NCI-H2196 treated with DMSO at 0.1 percent for 48 hours (cell line): ENCODE measurements at regions not wholly inside any gene's neighbourhood (a gene's known extent, or its start where the extent isn't known, plus 50 kb on each side); places are given as distances from the start of the nearest gene placed in this dataset.

Experiments used
- DNase-seq: peaks from one replicate; lab custom pipeline; 2025; ENCODE audit not compliant: unreplicated experiment; lab: John Stamatoyannopoulos, UW

DNA sequence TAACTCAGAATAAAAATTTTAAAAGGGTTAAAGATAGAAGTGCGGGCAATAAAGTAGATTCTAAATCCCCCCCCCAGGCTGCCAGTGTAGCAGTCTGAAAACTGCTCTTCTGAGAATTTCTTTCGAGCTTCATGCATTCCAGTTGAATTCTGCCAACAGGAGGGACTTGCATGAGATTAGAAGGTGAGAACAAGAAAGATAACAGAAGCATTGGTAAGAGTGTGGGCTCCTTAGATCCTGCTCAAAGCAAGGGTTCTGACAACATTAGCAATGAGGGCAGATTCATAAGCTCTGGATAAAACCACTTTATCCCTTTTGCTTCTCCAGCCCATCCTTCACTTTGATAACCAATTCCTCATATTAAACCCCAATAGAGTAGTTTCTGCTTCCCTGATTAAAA lies 235.9 kb upstream of the CDH6 start:
- DNase-seq, result no peak

DNA sequence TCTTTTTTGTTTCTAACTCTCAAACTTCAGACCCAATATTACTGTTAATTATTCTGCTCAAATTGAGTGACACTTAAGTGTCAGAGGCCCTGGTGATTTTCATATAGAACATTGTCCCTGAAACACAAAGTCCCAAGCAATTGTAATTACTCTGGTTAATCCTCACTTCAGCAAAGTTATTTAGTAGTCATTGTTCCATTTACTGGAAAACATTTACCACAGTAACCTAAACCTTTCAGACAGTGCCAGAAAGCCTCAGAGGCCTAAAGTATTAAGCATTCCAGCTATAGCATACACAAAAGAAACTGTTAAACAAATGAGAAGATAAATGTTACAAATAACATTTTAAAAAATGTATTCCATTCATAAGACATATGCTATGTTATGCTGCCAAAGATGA lies 237.2 kb upstream of the CDH6 start:
- no peak for DNase-seq

DNA sequence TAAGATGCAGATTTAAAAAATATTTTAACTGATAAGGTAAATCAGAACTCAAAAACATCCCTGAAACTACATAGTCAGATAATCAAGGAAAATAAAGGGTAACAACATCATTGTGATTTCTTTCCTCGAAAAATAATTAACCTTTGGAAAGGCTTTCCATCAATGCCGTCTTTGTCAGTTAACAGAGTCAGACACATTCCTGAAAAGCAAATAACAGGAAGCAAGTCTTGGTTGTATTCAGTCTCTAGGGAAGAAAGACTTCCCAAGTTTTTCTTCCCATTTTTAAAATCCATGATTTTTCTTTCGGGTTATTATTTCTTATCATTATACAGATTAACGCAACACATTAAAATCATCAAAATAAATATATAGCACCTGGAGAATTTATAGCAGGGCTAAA lies 256.4 kb upstream of the CDH6 start:
- no peak for DNase-seq

DNA sequence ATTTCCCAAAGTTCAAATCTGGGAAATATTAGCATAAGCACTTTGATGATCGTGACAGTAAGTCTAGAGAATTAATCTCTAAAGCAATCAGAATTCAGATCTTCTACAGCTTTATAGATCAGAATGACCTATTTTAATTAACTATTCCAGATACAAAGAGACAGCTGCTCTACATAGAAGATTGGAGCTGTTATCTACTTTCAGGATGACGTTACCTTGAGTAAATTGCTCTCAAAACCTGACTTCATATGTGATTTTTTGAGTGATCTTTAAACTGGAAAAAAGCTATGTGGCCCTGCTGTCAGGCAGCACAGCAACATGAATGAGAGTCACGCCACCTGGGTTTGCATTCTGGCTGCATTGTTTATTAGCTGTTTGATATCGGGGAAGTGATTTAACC lies 259.9 kb upstream of the CDH6 start:
- DNase-seq, result no peak

DNA sequence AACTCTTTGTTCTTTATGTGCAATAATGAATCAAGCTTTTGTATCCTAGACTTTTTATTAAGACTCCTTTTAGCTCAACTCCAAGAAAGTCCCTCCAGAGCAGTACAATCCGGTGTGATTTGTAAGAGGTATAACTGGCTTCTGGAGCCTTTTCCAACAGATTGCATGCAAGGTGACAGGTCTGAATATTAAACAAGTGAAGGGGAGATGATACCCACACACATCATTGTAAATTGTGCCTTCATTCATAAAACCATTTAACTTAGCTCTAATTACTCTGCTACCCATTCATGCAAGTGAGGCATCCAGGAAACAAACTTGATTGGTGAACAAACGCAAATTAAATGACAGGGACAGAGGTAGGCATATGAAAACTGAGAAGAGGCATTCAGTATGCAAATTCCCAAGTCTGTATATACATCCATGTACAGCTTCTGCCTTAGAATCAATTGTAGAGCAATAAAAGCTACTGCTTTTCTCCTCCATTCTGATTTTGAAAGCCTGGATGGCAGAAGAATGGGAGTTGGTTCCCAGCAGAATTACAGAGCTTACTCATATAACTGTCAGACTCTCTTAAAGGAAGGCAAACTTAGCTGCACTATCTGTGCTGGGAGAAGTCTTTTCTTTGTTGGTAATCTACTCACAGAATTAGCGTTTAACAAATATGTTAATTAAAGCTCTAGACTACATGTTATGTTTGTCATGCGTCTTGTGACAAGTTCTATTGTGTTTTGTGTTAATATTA lies 261.0 kb upstream of the CDH6 start:
- no peak for DNase-seq

DNA sequence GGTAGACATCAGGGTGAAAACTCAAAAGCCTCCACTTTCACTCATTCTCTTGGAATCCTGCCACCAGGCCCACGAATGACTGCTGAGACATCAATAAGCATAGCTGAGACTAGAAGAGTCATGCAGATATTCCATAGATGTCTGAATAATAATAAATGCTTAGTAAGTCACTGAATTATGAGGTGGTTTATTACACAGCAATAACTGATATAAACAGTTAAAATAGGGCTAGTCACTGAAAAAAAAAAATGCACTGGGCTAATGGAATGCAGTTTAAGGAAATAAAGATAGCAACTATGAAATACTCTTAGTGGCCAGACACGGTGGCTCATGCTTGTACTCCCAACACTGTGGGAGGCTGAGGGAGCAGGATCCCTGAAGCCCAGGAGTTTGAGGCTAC lies 262.8 kb upstream of the CDH6 start:
- DNase-seq, result no peak

DNA sequence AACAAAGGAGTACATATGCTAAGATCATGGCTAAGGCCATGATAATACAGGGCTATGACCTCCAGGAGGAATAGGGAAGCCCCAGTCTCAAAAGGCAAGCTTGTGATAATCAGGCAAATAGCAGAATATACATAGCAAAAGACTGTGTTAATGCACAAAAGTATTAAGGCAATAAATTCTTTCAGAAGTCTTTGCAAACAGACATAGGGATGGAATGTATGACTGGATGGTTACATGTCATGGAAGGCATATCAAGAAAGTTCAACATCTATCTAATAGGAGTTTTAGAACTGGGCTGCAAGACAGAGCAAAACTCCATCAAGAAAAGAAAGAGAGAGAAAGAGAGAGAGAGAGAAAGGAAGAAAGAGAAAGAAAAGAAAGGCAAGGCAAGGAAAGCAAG lies 264.5 kb upstream of the CDH6 start:
- no peak for DNase-seq

DNA sequence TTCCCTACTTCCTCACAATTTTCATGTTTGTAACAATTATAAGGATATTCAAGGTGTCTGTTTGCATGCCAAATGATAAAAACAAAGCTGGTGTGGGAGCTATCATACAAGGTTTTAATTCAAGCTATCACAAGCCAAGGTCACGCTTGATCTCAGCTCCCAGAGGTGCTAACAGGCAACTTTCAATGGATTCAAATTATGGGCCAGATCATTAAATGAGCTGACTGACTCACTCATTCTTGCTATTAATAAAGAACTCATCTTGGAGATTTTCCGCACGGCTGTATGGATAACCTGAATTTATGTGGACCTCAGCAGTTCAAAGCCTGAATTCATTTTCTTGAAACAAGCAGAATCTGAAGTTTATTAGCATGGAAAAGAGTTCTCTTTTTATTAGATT lies 267.3 kb upstream of the CDH6 start:
- no peak for DNase-seq

DNA sequence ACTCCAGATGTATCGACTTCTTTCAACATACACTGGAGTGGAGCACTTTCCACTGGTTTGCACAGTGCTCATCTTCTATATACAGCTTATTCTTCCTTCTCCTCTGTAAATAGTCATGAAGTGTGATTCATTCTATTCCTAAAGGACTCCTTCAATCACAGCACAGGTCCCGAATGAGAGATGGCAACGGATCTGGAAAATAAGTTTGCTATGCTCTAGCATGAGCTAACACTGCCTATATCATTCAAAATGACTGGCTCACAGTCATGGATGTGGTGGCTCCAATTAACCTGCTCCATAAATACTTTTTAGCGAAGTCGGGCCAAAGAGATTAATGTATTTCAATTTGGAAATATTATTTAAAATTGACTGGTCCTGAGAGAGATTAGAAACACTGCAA lies 272.1 kb upstream of the CDH6 start:
- DNase-seq, result no peak

DNA sequence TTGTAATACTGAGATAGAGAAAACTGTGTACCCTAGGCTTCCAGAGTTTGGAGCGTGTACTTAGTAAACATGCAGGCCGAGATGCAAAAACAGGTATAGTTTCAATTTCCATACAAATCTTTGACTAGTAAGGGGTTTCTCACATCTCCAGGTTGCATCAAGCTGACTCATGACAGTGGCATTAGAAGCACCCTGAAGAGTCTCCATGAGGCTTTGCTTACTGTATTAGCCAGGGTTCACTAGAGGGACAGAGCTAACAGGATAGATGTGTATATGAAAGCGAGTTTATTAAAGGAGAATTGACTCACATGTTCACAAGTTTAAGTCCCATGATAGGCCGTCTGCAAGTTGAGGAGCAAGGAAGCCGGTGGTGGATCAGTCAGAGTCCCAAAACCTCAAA lies 275.3 kb upstream of the CDH6 start:
- DNase-seq, result no peak

DNA sequence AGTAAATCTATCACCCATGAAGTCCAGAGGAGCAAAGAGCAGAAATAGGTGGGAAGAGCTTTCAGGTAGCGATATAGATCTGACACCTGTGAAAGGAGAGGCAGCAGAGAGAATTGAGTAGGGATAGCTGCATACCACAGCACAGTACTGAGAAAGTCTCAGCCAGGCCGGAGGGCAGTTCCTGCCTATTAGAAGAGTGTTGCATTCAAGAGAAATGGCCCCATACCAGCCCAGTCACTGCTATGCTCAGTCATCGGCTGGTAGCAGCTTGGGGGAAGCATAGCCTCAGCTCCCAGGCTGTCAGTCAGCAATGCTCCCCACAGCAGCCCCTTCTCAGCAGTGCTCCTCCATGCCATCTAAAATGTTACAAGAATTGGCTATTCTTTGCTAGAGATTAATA lies 285.1 kb upstream of the CDH6 start:
- DNase-seq, result no peak

DNA sequence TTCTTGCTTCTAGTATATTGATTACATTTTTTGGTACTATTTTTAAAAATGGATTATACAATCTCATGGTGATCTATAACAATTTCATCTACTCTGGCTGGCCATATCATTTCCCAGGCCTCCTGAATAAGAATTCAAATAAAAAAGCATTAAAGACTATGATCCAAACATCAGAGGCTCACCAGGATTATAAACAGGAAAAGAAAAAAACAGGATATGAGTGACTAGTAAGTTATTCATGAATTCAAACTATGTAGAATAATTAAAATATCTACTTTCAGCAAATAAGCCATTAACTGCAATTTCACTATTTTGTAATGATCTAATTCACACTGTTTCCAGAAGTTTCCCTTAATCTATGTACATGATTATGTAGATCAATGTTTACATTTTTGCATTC lies 293.1 kb upstream of the CDH6 start:
- no peak for DNase-seq

DNA sequence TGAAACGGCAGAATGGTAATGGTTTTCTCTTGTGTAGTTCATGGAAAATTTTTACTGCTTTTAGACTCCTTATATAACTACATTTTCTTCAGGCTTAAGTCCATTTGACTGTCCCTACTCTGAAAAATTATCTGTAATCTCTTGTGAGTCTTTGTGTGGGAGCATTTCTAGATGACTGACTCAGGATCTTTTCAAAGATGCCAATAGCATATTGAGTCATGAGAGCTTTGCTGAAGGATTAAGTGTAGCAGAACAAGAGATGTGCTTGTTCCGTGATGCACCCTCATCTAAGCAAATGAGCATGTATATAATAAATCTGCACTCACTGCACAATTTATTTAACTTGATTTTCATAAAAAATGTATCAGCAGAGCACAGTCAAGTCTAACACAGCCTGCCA lies 298.7 kb upstream of the CDH6 start:
- no peak for DNase-seq

DNA sequence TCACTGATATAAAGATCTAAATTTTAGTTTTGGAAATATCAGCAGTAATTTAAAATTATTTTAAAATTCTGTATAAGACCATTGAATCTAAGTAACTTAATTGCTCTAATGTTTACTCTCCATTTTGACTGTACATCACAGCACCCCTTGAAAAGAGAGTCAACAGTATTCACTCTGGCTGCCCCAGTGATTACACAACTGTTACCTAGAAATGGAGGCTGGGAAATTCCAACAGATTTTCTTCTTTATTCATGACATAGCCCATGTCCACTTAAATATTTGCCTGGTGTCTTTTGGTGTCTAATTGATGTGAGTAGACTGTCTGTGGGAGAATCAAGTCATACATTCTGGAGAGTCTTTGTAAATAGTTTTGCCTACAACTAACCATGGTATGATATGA lies 301.8 kb upstream of the CDH6 start:
- DNase-seq, result no peak

DNA sequence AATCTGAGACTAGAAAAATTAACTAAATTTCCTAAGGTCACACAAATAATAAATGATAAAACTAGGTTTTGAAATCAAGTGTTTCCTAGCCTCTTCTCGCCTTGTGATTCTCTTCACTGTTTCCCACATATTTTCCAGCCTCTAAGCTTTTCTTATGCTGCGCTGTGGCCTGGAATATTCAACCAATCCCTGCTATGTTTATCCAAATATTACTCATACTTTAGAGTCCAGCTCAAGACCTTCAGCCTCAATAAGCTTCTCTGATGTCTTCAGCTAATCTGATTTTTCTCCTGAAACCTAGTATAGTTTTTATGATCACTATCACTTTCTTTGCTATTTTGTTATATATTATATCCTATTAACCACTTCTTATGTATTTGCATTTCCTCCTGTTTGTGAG lies 303.1 kb upstream of the CDH6 start:
- no peak for DNase-seq

DNA sequence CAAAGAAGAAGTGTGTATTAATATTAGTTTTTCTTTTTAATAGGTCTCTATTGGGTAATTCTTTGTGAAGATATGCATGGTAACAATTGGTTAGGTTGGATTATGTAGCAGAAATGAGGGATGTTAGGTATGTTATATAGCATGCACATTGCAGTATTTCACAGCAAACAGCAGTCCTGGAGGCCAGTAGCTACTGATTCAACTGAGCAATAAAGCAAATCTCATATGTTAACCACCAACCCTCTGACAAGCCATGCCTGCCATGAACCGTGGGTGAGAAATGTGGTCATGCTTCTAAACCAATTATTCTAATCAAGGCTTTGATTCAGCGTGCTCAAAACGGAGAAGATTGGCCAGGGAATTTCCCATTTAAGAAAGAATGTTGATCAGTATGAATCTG lies 313.0 kb upstream of the CDH6 start:
- no peak for DNase-seq

DNA sequence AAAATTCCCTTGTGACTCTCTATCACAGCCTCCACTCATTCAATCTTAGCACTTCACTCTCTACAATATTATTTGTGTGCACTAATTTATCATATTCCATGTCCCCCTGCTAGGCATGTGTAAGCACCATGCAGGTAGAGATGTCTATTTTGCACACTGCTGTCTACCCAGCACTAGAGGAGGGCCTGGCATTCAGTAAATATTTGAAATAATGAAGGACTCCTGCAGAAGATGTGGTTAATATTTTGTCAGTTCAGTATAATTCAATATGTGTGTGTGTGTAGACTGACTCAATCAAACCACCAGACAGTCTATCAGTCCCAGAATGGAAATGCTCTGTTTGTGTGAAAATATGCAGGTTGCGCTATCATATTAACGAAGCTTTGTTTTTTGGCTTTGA lies 313.6 kb upstream of the CDH6 start:
- DNase-seq, result no peak

DNA sequence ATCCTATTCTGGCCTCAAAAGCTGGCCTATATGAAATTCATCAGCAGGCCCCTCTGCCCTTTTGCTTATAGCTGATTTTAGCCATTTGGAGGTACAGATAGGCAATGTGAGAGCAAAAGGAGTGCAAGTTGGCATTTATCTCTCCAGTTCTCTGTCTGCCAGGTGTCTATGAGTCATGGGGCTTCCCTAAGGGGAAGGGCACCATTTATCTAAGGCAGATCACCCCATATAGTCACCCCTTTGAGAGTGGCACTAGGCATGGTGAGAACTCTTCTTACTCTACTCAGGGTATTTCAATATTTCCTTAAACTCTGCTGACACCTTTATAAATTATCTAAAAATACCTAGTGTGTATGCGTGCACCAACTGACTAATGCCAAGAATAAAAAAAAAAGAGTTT lies 314.7 kb upstream of the CDH6 start:
- DNase-seq, result no peak

DNA sequence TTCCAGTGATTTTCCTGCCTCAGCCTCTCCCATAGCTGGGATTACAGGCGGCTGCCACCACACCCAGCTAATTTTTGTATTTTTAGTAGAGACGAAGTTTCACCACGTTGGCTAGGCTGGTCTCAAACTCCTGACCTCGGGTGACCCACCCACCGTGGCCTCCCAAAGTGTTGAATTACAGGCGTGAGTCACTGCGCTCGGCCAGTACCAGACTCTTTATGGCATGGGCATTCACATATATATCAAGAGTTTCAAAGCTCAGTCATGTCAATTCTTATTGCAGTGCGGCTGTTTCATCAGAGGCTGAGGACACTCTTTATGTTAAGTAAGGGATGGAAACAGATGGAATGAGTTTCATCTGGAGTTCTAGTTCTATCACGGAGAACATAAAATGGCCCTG lies 315.2 kb upstream of the CDH6 start:
- DNase-seq, result no peak

DNA sequence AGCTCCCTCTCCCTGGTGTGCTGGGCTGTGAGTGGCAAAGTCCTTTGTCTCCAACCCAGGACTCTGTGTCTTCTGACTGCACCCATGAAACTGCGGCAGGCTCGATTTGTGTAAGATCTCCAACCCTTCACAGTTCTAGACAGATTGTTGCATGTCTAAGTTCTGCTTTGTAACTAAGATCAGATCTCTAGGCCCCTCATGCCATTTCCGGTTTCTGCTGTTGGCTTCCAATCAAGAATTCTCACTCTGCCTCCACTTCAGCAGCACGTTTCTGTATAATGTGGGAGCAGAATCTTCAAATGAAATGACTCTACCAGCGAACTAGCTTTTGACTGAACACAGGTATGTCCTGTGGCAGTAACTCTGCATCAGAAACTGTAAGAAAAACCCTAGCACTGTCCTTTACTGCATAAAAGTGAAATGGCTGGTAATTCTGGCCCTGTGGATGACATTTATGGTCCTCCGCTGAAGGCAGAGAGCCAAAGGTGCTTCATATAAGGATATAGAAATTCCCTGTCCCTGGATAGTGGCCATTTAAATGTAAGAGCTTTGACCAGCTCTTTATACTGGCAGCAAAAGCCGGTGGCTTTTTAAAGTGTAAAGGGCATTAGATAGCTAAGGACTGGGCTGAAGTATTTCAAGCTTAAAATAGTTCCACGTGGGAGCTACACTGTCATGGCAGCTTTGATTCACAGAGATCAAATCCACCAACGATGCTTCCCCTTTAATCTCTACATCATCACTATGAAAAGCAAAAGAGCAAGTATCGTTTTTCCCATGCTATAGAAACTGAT lies 319.0 kb upstream of the CDH6 start:
- DNase-seq, result no peak

DNA sequence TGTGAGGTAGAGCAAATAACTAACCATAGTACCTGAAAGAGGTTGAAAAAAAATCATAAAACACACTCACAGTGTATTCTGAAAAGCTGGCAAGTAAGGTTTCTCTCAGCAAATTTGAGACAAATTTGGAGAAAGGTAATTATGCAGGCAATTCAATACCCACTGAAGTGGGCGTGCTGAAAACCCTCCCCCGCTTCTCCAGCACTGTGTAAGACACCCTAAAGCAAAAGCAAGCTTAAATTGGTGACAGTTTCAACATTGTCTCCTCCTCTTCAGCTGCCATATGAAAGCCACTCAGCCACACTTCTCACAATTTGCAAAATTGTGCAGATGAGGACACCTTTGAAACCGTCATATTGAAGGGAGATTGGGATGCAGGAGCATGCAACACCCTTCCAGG lies 322.3 kb upstream of the CDH6 start:
- no peak for DNase-seq

DNA sequence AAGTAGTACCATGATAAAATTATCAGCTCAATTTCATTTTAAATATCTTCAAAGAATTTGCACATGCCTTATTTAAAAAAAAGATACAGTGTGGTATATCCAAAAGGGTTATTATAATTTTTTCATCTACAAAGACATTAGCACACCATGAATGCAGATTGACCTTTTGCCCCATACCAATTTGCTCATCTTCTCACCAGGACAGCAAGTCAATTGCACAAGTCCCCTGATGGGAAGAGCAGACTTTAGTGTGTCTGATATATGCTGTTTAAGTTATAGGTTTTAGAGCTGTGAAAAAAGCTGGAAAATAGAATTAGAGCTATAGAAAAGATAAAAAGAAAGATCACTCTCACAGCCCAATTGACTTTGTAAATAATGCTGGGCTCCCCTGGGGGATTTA lies 325.8 kb upstream of the CDH6 start:
- no peak for DNase-seq

DNA sequence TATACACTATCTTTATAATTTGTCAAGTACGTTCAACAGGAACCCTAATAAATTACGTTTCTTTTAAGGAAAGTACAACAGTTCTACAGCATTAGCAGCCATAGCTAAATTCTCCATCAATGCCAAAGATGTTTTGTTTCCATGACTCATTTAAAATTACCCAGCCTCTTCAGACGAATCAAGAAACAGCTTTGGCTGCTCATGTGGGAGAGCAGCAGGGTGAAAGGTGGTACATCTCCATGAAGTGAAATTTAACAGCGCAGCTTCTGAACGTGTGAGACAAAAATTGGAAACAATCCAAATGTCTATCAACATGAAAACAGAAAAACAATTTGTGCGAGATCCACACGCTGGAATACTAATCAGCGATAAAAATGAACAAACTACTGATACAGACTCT lies 327.3 kb upstream of the CDH6 start:
- no peak for DNase-seq
